ENCODE measurements at regions not wholly inside any gene's neighbourhood (a gene's known extent, or its start where the extent isn't known, plus 50 kb on each side); places are given as distances from the start of the nearest gene placed in this dataset.

DNA sequence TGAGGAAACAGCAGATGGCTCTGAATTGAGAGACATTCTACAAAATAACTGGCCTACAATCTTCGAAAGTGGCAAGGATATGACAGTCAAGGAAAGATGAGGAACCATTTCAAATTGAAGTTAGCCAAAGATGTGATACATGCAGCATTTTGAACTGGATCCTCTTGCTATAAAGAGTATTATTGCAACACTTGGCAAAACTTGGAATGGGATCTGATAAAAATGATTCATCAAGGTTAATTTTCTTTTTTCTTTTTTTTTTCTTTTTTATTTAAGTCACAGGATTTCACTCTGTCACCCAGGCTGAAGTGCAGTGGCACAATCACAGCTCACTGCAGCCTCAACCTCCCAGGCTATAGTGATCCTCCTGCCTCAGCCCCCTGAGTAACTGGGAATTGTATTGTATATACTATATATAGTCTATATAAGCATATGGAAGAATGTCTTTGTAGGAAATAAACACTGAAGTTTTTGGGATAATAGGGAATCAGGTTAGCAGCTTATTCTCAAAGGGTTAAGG is 49.8 kb upstream of the GJA8 start:
- no peak for DNase-seq (ENCODE audit: low spot score)
